ENCODE measurements at regions not wholly inside any gene's neighbourhood (a gene's known extent, or its start where the extent isn't known, plus 50 kb on each side); places are given as distances from the start of the nearest gene placed in this dataset.

DNA sequence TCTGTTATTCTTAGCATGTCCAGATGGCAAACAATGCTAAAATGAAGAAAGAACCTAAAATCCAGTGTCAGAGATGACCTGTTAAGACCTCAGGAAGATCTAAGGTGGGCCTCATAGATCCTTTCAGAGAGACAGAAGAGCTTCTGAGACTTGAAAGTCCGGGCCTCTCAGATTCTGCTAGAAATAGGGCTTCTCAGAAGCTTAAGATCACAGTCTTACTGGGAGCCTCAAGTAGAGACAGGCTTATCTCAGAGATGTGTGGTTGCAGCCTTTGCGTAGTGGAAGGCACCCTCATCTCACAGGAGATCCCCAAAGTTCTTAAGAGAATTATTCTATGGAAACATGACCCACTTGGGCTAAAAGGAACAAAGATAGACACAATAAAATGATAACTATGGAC is 642.8 kb downstream of the TNS3 start:
- H3K27ac ChIP-seq, result no peak overlapping the region
- DNase-seq (ENCODE audit: low spot score), result no peak
- H3K4me3 ChIP-seq, result no peak overlapping the region
- no peak for TF ChIP-seq CTCF (IDR thresholded peaks at IDR 0.05)

- no peak overlapping the region for H3K4me3 ChIP-seq
- no peak for TF ChIP-seq CTCF (IDR thresholded peaks at IDR 0.05)
- no peak overlapping the region for H3K27ac ChIP-seq
- DNase-seq (ENCODE audit: low spot score), result no peak
Observed at GRCh38 chr7:46937826-46938225, 644.1 kb downstream of the TNS3 start.

GRCh38 chr7:46934198-46934825 is 647.6 kb downstream of the TNS3 start:
- TF ChIP-seq CTCF (IDR thresholded peaks at IDR 0.05), result no peak
- DNase-seq (ENCODE audit: low spot score), result no peak
- H3K27ac ChIP-seq, result no peak overlapping the region

GRCh38 chr7:46933596-46933995 is 648.3 kb downstream of the TNS3 start:
- TF ChIP-seq CTCF (IDR thresholded peaks at IDR 0.05), result no peak
- DNase-seq (ENCODE audit: low spot score), result no peak
- Histone ChIP-seq H3K4me3 (no peak overlapping the region), H3K27ac (no peak overlapping the region)

More at GRCh38 chr7:46934198-46934825, 647.6 kb downstream of the TNS3 start:
- H3K4me3 ChIP-seq, result no peak overlapping the region

- TF ChIP-seq CTCF (IDR thresholded peaks at IDR 0.05), result no peak
- peak overlapping the region in 1 of 2 donors; percentile 27 for H3K27ac ChIP-seq
Observed at GRCh38 chr7:46932676-46933424, 649.1 kb downstream of the TNS3 start.

GRCh38 chr7:46932306-46932675 is 649.6 kb downstream of the TNS3 start:
- Histone ChIP-seq H3K4me3 (no peak overlapping the region), H3K27ac (peak overlapping the region in 1 of 2 donors; percentile 27)
- DNase-seq (ENCODE audit: low spot score), result no peak
- no peak for TF ChIP-seq CTCF (IDR thresholded peaks at IDR 0.05)

More at GRCh38 chr7:46932676-46933424, 649.1 kb downstream of the TNS3 start:
- DNase-seq (ENCODE audit: low spot score), result no peak
- no peak overlapping the region for H3K4me3 ChIP-seq

DNA sequence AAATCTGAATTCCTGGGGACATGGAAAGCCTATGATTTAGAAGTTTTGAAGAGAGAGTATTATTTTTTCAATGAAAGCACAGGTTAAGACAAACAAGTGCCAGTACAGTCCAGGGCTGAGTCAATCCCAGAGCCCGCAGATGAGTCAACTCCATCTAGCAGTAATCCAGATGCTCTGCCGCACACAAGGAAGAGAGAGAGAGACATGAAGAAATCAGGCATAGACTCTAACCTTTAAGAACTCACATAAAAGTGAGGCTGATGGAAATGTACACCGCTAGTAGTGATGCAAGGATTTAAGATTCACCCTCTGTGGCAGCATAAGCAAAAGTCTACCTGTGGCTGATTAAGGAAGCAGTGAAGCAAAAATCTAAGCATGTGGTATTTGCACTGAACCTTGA is 651.5 kb downstream of the TNS3 start:
- Histone ChIP-seq H3K4me3 (no peak overlapping the region), H3K27ac (no peak overlapping the region)
- DNase-seq (ENCODE audit: low spot score), result no peak
- no peak for TF ChIP-seq CTCF (IDR thresholded peaks at IDR 0.05)
